Fibroblast of skin of back (primary cell): ENCODE measurements at regions not wholly inside any gene's neighbourhood (a gene's known extent, or its start where the extent isn't known, plus 50 kb on each side); places are given as distances from the start of the nearest gene placed in this dataset.

Source experiments
- DNase-seq: peaks from one replicate; pipeline ENCODE4 v3.0.0-alpha.2; 2013

GRCh38 chr18:37672001-37672400, 106.4 kb upstream of the CELF4 start:
- DNase-seq, result no peak

- no peak for DNase-seq
Measured at GRCh38 chr18:37671530-37671929, 105.9 kb upstream of the CELF4 start.

- DNase-seq, result no peak
Measured at GRCh38 chr18:37671119-37671518, 105.5 kb upstream of the CELF4 start.

- no peak for DNase-seq
Measured at GRCh38 chr18:37669991-37670534, 104.5 kb upstream of the CELF4 start.

GRCh38 chr18:37668971-37669747, 103.6 kb upstream of the CELF4 start:
- no peak for DNase-seq

- no peak for DNase-seq
Measured at GRCh38 chr18:37667836-37668235, 102.2 kb upstream of the CELF4 start.

GRCh38 chr18:37666991-37667390, 101.4 kb upstream of the CELF4 start:
- DNase-seq, result no peak

GRCh38 chr18:37666451-37666850, 100.9 kb upstream of the CELF4 start:
- DNase-seq, result no peak

- no peak for DNase-seq
Measured at GRCh38 chr18:37665346-37665745, 99.7 kb upstream of the CELF4 start.

- DNase-seq, result no peak
Measured at GRCh38 chr18:37663446-37663845, 97.8 kb upstream of the CELF4 start.

- no peak for DNase-seq
Measured at GRCh38 chr18:37662546-37663339, 97.1 kb upstream of the CELF4 start.

GRCh38 chr18:37662099-37662498, 96.5 kb upstream of the CELF4 start:
- no peak for DNase-seq

- DNase-seq, result no peak
Measured at GRCh38 chr18:37661478-37661877, 95.9 kb upstream of the CELF4 start.

- DNase-seq, result no peak
Measured at GRCh38 chr18:37661061-37661460, 95.5 kb upstream of the CELF4 start.

GRCh38 chr18:37660658-37661057, 95.1 kb upstream of the CELF4 start:
- DNase-seq, result no peak

GRCh38 chr18:37659906-37660305, 94.3 kb upstream of the CELF4 start:
- DNase-seq, result no peak

- DNase-seq, result no peak
Measured at GRCh38 chr18:37658894-37659293, 93.3 kb upstream of the CELF4 start.

GRCh38 chr18:37657493-37657892, 91.9 kb upstream of the CELF4 start:
- no peak for DNase-seq

- no peak for DNase-seq
Measured at GRCh38 chr18:37654731-37655369, 89.3 kb upstream of the CELF4 start.

- DNase-seq, result no peak
Measured at GRCh38 chr18:37654034-37654433, 88.4 kb upstream of the CELF4 start.

- no peak for DNase-seq
Measured at GRCh38 chr18:37653618-37654017, 88.0 kb upstream of the CELF4 start.

- DNase-seq, result no peak
Measured at GRCh38 chr18:37649930-37650329, 84.3 kb upstream of the CELF4 start.

GRCh38 chr18:37649416-37649815, 83.8 kb upstream of the CELF4 start:
- DNase-seq, result no peak
